Chondrocyte (in vitro differentiated cells): ENCODE measurements at regions not wholly inside any gene's neighbourhood (a gene's known extent, or its start where the extent isn't known, plus 50 kb on each side); places are given as distances from the start of the nearest gene placed in this dataset.

Experiments
- DNase-seq: peaks from one replicate; pipeline ENCODE4 v3.0.0; 2021; ENCODE audit warnings: mixed read lengths, low spot score
- H3K27ac Mint-ChIP-seq: one replicate; pipeline ENCODE4 v1.8.0; 2021; ENCODE audit warnings: mild to moderate bottlenecking, moderate library complexity, mixed read lengths; ENCODE audit not compliant: unreplicated experiment
- H3K27me3 Mint-ChIP-seq: 2 replicates; pipeline ENCODE4 v1.8.0; 2021; ENCODE audit warnings: low read depth, mixed read lengths
- H3K36me3 Mint-ChIP-seq: 2 replicates; pipeline ENCODE4 v1.8.0; 2021; ENCODE audit warnings: low read depth, mixed read lengths
- H3K4me1 Mint-ChIP-seq: 2 replicates; pipeline ENCODE4 v1.8.0; 2021; ENCODE audit warnings: low read depth, mild to moderate bottlenecking, mixed read lengths
- H3K4me3 Mint-ChIP-seq: one replicate; pipeline ENCODE4 v1.8.0; 2021; ENCODE audit warnings: mild to moderate bottlenecking, moderate library complexity, mixed read lengths; ENCODE audit not compliant: unreplicated experiment
- H3K9me3 Mint-ChIP-seq: 2 replicates; pipeline ENCODE4 v1.8.0; 2021; ENCODE audit warnings: low read depth, mixed read lengths
- TF ChIP-seq, protein P1 (sequence below): fragments of 200-600 bp; sonication (generic); IDR thresholded peaks from 2 replicates; pipeline ENCODE4 v1.5.0; 2021; ENCODE audit warnings: antibody characterized with exemption, mild to moderate bottlenecking, moderate library complexity

DNA sequence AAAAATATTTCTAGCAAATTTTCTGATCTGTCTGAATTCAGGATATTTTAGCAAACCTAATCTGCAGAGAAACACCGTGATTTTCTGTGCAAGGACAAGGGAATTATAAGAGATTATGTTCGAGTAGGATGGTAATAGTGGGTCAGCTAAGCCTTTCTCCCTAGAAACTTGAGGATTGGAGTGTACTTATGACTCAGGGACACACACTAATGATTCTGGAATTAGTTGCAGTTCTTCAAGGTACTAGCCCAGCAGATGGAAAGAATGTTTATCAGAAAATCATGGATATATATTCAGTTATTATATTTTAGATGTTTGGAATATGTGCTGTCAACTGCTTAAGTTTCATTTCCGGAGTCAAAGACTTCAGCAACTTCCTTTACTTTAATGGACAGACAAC lies 177.1 kb upstream of the MAP3K7 start:
- Mint-ChIP-seq H3K4me1 (no peaks in the 10 kb centered on the region), H3K27ac (no peak overlapping the region), H3K4me3 (no peak overlapping the region), H3K27me3 (peaks cover 5% of the 10 kb centered on the region), H3K36me3 (no peaks in the 10 kb centered on the region), H3K9me3 (no peaks in the 10 kb centered on the region)
- DNase-seq = no peak
- TF ChIP-seq, protein P1, sequence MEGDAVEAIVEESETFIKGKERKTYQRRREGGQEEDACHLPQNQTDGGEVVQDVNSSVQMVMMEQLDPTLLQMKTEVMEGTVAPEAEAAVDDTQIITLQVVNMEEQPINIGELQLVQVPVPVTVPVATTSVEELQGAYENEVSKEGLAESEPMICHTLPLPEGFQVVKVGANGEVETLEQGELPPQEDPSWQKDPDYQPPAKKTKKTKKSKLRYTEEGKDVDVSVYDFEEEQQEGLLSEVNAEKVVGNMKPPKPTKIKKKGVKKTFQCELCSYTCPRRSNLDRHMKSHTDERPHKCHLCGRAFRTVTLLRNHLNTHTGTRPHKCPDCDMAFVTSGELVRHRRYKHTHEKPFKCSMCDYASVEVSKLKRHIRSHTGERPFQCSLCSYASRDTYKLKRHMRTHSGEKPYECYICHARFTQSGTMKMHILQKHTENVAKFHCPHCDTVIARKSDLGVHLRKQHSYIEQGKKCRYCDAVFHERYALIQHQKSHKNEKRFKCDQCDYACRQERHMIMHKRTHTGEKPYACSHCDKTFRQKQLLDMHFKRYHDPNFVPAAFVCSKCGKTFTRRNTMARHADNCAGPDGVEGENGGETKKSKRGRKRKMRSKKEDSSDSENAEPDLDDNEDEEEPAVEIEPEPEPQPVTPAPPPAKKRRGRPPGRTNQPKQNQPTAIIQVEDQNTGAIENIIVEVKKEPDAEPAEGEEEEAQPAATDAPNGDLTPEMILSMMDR = no peak

DNA sequence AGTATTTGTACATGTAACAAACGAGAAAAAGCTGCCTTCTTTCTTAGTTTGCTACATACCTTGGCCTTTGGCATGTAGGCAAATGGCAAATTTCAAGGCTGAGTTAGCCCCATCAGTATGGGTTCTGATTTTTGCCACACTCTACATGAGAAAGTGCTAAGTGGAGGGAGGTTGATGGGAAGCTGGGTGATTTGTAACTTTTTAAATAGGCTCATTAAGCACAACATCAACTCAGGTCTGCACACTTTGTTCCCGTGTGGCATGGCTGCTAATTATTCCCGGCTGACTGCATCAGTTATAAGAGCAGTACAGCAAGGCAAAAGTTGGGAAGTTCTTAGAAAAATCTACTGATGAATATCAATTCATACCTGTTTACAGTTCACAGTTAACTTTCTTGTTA lies 172.8 kb upstream of the MAP3K7 start:
- Mint-ChIP-seq H3K36me3 (no peaks in the 10 kb centered on the region), H3K27ac (no peak overlapping the region), H3K9me3 (no peaks in the 10 kb centered on the region), H3K4me1 (no peaks in the 10 kb centered on the region), H3K4me3 (no peak overlapping the region), H3K27me3 (peaks cover 5% of the 10 kb centered on the region)
- TF ChIP-seq, protein P1 = no peak
- DNase-seq = no peak

DNA sequence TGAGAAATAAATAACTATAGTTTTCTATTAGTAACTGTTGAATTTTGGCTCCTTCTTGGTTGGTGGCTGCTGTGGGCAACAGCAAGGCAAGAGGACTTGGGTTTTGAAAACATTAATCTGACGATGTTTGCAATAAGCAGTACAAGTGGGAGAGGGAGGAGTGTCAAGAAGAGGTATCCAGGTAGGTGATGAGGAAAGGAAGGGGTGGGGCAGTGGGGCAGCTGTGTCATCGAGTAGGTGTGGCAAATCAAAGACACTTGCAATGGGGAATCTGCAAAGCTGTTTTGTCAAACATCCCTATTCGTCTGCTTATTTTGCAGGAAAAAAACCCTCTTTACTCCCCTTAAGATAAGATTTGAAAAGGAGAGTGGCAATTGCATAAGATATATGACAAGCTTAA lies 171.9 kb upstream of the MAP3K7 start:
- DNase-seq = no peak
- TF ChIP-seq, protein P1 = no peak
- no peaks in the 10 kb centered on the region for H3K4me1 Mint-ChIP-seq
- no peaks in the 10 kb centered on the region for H3K9me3 Mint-ChIP-seq
- H3K27me3 Mint-ChIP-seq = peaks cover 4% of the 10 kb centered on the region
- no peak overlapping the region for H3K4me3 Mint-ChIP-seq
- no peak overlapping the region for H3K27ac Mint-ChIP-seq
- no peaks in the 10 kb centered on the region for H3K36me3 Mint-ChIP-seq

DNA sequence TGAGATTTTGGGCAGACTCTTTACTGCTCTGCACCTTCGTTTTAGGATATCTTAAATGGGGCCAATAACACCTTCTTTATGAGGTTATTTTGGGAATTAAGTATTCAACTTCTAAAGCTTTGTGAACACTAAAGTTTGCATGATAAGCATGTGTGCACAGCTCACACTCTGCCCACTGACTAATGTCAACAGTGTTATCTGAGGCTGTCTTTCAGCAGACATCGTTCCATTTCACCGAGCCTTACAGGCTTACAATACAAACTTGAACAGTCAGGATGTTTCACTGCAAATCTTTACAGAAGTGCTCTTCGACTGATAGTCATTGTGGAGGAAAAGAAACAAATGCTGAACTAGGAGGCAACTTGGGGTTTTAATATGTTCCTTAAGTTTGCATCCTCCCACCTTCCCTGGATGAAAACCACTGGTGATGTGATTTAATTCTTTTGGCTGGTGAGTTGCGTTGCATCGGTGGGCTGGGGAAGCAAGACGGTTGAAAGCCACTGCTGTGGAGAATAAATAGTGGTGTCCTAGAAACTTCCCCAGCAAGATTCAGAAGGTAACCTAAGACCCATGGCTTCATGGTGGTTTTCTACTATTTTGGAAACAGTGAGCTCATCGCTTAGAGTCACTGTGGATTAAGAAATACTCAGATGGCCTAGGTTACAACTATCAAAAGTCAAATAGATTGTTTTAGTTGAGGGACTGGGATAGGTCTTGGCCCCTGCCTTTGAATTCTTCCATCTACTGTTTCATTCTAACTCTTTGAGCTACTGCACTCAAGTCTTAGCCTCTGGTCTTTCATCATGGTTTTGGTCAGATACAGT lies 167.2 kb upstream of the MAP3K7 start:
- Mint-ChIP-seq H3K36me3 (no peaks in the 10 kb centered on the region), H3K9me3 (no peaks in the 10 kb centered on the region), H3K4me3 (no peak overlapping the region), H3K27me3 (peaks cover 5% of the 10 kb centered on the region), H3K27ac (no peak overlapping the region), H3K4me1 (no peaks in the 10 kb centered on the region)
- DNase-seq = no peak
- TF ChIP-seq, protein P1 = no peak

DNA sequence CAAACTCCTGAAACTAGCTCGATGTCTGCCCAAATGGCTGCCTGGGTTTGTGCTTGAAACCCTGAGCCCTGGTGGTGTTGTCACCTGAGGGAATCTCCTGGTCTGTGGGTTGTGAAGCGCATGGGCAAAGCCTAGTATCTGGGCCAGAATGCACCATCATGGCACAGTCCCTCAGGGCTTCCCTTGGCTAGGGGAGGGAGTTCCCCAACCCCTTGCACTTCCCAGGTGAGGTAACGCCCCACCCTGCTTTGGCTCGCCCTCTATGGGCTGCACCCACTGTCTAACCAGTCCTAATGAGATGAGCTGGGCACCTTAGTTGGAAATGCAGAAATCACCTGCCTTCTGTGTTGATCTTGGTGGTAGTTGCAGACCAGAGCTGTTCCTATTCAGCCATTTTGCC lies 152.9 kb upstream of the MAP3K7 start:
- Mint-ChIP-seq H3K9me3 (peaks cover 35% of the 10 kb centered on the region), H3K36me3 (peaks cover 3% of the 10 kb centered on the region), H3K27me3 (peaks cover 6% of the 10 kb centered on the region), H3K4me1 (no peaks in the 10 kb centered on the region), H3K27ac (no peak overlapping the region), H3K4me3 (no peak overlapping the region)
- TF ChIP-seq, protein P1 = no peak
- DNase-seq = peak; percentile 36
